ENCODE measurements at regions not wholly inside any gene's neighbourhood (a gene's known extent, or its start where the extent isn't known, plus 50 kb on each side); places are given as distances from the start of the nearest gene placed in this dataset.

- DNase-seq: no peak
These were observed 53.6 kb upstream of the NT5E start for GRCh38 chr6:85396159-85396808.

GRCh38 chr6:85395746-85396145, 54.1 kb upstream of the NT5E start:
- DNase-seq: no peak

DNA sequence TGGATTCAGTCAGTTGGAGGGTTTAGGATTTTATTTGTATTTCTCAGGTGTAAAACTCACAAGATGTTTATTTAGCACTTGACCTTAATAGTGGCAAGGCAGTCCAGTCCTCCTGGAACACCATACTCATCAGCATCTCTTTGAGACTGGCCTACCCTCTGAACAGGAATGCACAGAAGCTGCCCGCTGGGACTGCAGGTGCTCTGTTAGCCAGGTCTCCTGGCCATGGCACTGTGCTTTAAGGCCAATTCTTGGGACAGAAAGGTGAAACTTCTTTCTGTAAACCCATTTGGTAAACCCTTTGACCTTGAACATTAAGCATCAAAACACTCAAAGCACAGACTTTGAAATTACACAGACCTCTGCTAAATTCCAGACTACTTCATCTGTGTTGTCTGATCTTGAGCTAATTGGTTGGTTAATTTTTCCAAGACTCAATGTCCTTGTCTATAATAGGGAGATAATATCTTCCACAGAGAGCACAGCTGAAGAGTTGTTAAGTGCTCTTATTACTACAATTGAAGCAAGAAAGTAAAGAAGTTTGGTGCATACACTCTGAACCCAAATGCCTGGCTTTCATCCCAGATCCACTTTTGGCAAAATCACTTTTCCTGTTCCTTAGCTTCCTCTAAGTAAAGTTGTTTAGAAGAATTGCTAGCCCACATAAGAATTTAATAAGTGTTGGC, 54.9 kb upstream of the NT5E start:
- DNase-seq: no peak

DNA sequence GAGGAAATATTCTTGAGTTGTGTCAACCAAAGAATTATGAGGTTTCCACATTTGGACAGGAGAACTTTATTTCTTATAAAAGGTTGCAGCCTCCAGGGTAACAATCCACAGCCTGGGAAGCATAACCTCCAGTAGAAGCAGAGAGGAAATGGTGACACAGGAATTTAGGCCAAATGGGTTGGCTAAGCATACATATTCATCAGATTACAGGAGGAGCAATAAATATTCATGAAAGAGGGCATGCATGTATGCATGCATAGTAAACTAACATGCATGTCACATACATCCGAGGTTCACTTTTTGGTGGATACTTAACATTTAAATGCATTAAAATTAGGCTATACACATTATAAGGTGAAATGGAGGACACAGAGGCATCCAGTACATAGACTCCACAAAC, 55.7 kb upstream of the NT5E start:
- DNase-seq: no peak

- DNase-seq: no peak
These were observed 57.5 kb upstream of the NT5E start for GRCh38 chr6:85392379-85392778.

DNA sequence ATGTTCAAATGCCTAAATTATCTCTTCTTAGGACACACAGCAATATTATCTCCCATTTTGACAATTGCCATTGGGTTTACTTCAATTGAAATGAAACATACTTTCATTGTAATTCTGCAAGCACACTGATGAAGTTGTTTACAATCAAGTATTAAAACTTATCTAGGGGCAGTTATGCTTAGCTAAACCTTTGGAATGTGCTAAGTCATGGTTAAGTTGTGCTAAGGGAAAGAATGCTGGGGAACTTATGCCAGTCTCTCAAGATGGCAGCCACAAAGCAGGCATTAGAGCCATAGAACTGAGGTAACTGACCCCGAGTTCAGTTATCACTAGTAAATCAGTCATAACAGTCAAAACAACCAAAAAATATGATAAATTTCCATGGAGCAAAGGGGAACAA, 59.1 kb upstream of the NT5E start:
- no peak for DNase-seq

DNA sequence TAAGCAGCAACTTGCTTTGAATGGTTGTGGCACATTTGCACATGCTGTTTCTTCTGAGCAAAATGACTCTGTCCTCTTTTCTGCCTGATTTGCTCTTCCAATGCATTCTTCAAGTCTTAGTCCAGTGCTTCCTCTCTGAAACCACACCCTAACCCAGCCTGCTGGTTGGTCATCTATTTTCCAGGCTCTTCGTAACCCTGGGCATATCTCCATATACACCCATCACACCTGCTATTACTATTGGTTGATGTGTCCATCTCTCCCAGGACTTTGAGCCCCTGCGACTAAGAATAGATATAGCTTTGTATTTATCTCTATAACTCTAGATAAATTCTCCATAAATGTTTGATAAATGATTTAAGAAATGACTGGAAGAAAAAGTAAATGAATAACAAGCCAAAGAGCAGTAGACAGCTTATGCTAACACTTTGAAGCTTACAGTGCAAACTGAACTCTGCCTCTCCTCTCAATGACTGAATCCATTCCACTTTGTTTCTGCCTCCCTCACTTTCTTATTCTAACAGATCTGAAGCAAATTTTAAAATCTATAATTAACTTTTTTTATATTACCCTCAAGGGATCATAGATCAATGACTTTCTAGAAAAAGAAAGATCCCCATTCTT, 59.7 kb upstream of the NT5E start:
- DNase-seq: no peak

DNA sequence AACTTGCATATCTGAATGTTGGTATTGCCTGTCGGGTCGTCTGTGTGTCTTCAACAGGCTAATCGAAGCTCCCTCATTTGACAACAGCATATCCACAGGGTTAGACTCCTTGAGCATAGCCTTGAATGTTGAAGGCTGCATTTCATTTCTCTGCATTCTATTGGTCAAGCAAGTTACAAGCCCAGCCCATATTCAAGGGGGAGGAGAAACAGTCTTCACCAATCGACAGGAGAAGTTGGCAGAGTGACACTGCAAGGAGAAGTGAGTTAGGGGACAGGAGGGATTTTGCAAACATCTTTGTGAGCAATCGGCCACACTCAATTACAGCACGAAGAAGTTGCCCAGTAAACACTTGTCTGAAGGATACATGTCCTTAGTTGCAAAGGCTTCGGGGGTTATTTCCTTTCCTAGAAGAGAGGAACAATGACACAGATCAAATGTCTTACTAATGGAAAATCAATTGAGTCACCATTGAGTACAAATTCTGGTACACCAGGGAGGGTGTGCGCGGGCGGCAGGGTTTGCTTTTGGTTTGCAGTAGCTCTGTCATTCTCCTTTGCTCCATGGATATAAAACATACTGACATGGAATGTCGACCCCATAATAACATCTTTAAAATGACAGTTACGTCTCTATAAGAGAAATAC, 60.6 kb upstream of the NT5E start:
- no peak for DNase-seq

GRCh38 chr6:85388531-85388930, 61.4 kb upstream of the NT5E start:
- no peak for DNase-seq

DNA sequence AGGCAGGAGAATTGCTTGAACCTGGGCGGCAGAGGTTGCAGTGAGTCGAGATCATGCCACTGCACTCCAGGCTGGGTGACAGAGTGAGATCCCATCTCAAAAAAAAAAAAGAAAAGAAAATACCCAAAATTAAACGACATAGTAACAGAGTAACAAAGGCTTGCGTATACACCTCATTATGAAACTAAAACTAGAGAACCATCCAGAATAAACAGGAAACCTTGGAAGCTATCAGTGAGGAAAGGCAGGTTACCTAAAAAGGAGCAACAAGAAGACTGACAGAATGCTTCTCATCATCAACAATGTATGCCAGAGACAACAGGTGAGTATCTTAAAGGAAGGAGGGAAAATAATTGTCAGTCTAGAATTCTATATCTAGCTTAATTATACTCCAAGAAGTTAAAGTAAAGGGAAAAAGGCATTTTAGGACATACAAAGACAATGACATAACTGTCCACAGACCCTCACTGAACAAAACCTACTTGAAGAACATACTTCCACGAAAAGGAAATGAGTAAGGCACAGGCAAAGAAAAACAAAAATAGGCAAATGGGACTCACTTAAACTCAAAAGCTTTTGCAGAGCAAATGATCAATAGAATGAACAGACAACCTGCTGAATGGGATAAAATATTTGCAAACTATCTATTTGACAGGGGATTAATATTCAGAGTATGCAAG, 64.1 kb upstream of the NT5E start:
- DNase-seq: no peak

GRCh38 chr6:85383042-85383441, 66.8 kb upstream of the NT5E start:
- DNase-seq: no peak

- no peak for DNase-seq
These were observed 67.3 kb upstream of the NT5E start for GRCh38 chr6:85382541-85382940.

- DNase-seq: no peak
These were observed 77.0 kb upstream of the NT5E start for GRCh38 chr6:85372915-85373270.

DNA sequence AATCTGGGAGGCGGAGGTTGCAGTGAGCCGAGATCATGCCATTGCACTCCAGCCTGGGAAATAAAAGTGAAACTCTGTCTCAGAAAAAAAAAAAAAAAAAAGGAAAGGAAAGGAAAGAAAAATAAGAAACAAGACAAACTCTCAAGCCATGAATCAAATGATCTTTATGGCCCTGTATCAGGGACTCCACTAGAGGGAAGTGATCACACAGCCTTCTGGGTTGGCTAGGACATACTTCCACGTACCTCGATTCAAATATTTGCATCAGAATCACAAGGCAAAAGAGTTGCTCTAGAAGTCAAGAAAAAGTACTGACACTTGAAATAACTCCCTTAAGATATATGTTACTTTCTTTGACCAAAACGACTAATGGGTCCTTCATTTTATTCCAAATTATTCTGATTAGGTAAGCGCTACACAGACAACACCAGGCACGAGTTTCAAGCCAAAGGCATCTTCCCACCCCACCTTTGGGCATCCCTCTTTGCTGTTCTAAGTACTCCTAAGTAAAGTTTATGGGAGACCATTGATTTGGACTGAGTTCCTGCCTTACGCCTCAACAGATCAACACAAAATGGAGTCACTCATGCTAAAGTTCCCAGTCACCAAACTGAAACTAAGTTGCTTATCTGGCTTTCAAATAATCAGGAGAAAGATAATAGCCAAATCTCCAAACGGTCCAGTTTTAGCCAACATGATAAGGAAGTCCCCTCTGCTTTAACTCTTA, 77.5 kb upstream of the NT5E start:
- DNase-seq: no peak

DNA sequence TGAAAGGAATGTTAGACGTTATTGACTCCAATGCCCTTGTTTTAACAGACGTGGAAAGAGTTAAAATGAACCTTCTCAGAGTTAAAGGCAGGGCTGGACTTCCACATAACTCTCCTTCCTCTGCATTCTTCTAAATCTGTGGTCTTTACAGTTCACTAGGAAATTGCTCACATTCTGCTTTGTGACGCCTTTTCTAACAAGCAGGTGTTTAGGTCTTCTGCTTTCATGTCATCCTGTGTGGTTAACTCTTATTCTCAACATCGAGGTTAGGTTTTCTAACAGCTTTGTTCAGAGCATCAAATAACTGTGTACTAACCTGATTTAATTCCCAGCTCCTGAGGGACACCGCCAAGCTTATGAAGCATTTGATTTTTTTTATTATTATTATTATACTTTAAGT, 81.3 kb upstream of the NT5E start:
- no peak for DNase-seq

- no peak for DNase-seq
These were observed 85.5 kb upstream of the NT5E start for GRCh38 chr6:85364344-85364743.

GRCh38 chr6:85363870-85364269, 86.0 kb upstream of the NT5E start:
- DNase-seq: no peak

DNA sequence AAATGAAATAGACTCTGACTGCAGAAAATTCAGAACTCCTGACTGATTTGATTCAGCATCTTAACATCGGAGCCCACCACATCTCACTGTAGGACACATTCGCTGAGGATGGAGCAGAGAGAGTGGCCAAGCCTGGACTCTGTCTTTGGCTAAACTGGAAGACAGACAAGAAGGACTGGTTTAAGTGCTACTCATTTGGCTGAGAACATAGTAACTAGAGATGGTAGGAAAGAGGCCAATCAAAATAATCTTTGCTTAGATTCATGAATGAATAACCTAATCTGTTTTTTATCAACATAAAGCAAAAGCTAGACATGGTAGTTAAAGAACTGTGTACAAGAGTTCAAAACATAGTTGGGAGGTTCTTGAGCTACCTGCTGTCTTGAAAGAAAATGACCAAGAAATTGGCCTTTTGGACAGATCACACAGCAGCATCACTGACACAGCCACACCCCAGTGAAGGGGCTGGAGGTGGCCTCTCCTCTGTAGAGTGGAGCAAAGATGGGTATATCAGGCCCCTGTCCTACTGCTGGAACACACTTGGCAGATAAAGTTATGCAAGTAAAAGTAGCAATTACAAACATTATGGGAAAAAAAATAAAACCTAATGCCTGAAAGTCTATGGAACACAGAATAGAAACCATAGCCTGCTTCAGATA, 87.1 kb upstream of the NT5E start:
- DNase-seq: no peak

DNA sequence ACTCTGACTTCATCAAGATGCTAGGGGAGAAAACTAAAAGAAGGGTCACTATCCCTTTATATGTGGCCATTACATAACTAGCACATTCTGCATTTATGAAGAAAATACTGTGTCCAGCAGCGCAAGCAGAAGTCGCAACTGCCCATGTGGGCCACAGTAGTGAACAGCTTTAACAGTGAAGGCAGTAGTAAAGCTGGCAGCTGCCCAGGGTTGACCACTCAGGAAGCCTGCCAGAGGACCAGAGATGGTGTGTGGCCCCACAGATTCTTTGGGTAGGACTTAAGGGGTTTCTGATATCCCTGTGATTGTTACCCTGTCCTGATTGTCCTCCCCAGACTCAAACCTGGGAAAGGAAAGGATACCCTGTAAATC, 88.3 kb upstream of the NT5E start:
- DNase-seq: no peak

DNA sequence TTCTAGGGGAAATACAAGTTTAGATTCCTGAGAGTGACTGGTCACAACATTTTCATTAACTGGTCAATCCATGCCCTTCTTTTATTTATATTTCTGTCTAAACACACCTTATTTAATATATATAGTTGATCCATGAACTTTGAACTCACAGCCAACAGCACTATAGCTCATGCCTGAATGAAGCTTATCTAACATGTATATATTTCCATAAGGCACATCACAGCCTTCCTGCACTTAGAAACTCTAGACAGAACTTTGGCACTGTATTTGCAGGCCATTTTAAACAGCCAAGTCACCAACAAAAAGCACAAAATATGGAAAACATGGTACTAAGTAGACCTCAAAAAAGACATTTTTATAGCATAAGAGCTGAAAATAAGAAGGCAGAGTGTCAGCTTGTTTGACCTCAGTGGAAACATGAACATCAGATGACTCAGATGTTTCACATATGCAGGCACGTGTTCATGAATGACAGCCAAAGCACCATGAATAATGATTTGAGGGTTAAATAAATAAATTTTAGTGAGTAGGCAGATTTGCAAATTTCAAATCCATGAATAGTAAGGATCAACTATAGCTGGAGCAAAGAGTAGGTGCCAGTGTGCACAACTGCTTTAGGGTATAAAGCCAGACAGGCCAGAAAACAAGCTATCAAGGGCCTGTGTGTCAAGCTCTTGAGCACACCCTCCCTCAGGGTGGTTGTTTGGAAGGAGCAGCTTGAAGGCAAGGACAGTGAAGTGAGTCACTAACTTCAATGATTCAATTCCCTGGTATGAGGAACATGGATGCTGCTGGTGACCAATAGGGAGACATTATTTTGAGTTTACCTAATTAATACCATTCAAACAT, 88.9 kb upstream of the NT5E start:
- no peak for DNase-seq

DNA sequence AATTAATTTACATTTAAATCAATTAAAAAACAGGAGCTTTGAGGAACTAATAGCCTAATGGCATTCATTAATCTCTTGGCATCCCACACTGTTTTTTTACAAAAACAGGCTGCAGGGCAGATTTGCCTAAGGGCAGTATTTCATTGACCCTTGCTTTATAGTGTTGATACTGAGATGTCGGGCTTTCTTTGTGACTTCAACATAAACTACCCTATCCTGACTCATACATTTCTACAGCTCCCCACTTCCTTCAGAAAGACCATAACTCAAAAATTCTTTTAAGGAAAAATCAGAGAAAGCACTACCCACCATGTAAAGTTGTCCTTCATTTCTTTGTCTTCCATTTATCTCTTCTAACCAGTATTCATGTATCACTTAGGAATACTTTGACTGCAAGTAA, 92.2 kb upstream of the NT5E start:
- no peak for DNase-seq

Measured in hematopoietic multipotent progenitor cell treated with erythropoietin and hydrocortisone succinate and interleukin-3 and kit ligand, for 8 days (in vitro differentiated cells).